ENCODE measurements at regions not wholly inside any gene's neighbourhood (a gene's known extent, or its start where the extent isn't known, plus 50 kb on each side); places are given as distances from the start of the nearest gene placed in this dataset.

DNA sequence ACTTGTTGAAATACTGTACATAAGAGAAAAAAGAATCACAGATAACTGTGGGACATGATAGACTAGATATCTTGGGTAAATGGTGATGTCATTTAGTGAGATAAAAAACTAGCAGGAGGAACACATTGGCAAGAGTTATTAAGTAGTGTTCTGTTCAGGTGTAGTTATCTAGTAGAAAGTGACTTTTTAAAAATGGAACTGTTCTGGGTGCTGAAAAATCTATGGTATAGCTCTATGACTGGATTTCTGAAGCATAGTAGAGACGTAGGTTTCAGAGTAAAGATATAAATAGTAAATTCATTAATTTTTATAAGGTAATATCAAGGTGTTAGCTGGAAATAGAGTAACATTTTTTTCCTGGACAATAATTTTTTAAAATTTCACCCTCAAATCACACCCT, 225.1 kb upstream of the UGT8 start:
- Histone ChIP-seq H2BK120ac (replicated peaks; ENCODE audit: low read depth, low read length) (no peak overlapping the region), H3K14ac (ENCODE audit: insufficient read length) (no peak overlapping the region), H2BK12ac (ENCODE audit: low read depth, low read length) (no peak overlapping the region), H2BK5ac (ENCODE audit: low read depth, low read length) (no peak overlapping the region), H3K9me3 (ENCODE audit: insufficient read depth in 2 of 2, low read depth in 1 of 2, low read length in 1 of 2) (no peaks in the 10 kb centered on the region), H3K36me3 (ENCODE audit: control insufficient read depth in 2 of 4, insufficient read depth in 4 of 4, low read length in 3 of 4) (no peaks in the 10 kb centered on the region), H3K56ac (replicated peaks; ENCODE audit: insufficient read length, low read depth, low read length) (no peak overlapping the region), H2AFZ (ENCODE audit: low read length) (no peak overlapping the region), H3K18ac (ENCODE audit: extremely low read depth, low read length) (no peak overlapping the region), H3K27ac (ENCODE audit: low read depth, low read length) (no peak overlapping the region), H3K23me2 (ENCODE audit: low read depth, low read length) (no peaks in the 10 kb centered on the region), H3K4me1 (replicated peaks in 1 of 4; ENCODE audit: control insufficient read depth in 3 of 4, insufficient read depth in 4 of 4, low read length in 3 of 4) (no peaks in the 10 kb centered on the region), H3K27me3 (replicated peaks in 1 of 4; ENCODE audit: control insufficient read depth in 3 of 4, extremely low read depth in 1 of 4, insufficient read depth in 3 of 4, low read length in 3 of 4) (no peaks in the 10 kb centered on the region), H3K4me3 (ENCODE audit: extremely low read depth in 1 of 4, insufficient read depth in 2 of 4, low read depth in 3 of 4, low read length in 4 of 4) (no peak overlapping the region), H4K5ac (ENCODE audit: insufficient read length, low read depth, low read length) (no peak overlapping the region), H2AK5ac (ENCODE audit: low read depth, low read length) (no peak overlapping the region), H3K4ac (replicated peaks; ENCODE audit: insufficient read length, low read depth, low read length) (no peak overlapping the region), H3K23ac (ENCODE audit: insufficient read length) (no peak overlapping the region), H3K9ac (replicated peaks in 1 of 4; ENCODE audit: extremely low read depth in 1 of 4, low read depth in 3 of 4, low read length in 3 of 4) (no peak overlapping the region), H3K79me2 (ENCODE audit: control insufficient read depth in 1 of 2, insufficient read depth in 2 of 2, low read length in 2 of 2) (no peaks in the 10 kb centered on the region), H4K8ac (ENCODE audit: extremely low read depth, insufficient read depth, low read length) (no peak overlapping the region), H3K4me2 (ENCODE audit: insufficient read depth in 1 of 2, low read depth in 2 of 2, low read length in 2 of 2) (no peak overlapping the region), H4K20me1 (replicated peaks in 1 of 2; ENCODE audit: control insufficient read depth in 1 of 2, insufficient read depth in 2 of 2, low read length in 2 of 2) (no peaks in the 10 kb centered on the region), H2BK15ac (ENCODE audit: low read length) (no peak overlapping the region), H4K91ac (replicated peaks; ENCODE audit: insufficient read length, low read length) (no peak overlapping the region), H2BK20ac (ENCODE audit: low read length) (no peak overlapping the region), H3K79me1 (ENCODE audit: low read depth, low read length) (no peaks in the 10 kb centered on the region)
- WGBS, 2 experiments (ENCODE audit: extremely low coverage in 1 of 2, insufficient coverage in 1 of 2, insufficient read length in 1 of 2, insufficient replicate concordance in 2 of 2, low coverage in 1 of 2, low lambda C conversion rate in 2 of 2, missing lambda C conversion rate in 1 of 2): 97% methylated on average over 1 of the region's 1 CpG; no CpG with 5 or more reads in 1 of the 2 experiments
- CTCF ChIA-PET (ENCODE audit: partially characterized antibody): interaction anchor here (0.9 to 1.0 kb wide), 3 partner anchors 11 to 417 kb away, joined by 3 read pairs; no protein-coding TSS in a partner anchor
- TF ChIP-seq TAF7 (optimal IDR thresholded peaks at IDR 0.05; ENCODE audit: borderline replicate concordance, low read depth, low read length) (no peak), SP2 (IDR thresholded peaks at IDR 0.05; ENCODE audit: low read length) (no peak)
- TF ChIP-seq, protein P1, sequence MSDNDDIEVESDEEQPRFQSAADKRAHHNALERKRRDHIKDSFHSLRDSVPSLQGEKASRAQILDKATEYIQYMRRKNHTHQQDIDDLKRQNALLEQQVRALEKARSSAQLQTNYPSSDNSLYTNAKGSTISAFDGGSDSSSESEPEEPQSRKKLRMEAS (IDR thresholded peaks at IDR 0.05): no peak
- POLR2A ChIA-PET (ENCODE audit: partially characterized antibody): no interaction called here
- no peak for DNase-seq (ENCODE audit: low read depth in 1 of 2, low spot score in 2 of 2)
- FAIRE-seq: no peak

Measured in H1 (cell line).